ENCODE measurements at regions not wholly inside any gene's neighbourhood (a gene's known extent, or its start where the extent isn't known, plus 50 kb on each side); places are given as distances from the start of the nearest gene placed in this dataset.

- no peak for DNase-seq (ENCODE audit: low read depth, low spot score)
- no peaks in the 10 kb centered on the region for H3K36me3 ChIP-seq (ENCODE audit: control insufficient read depth in 1 of 2, insufficient read depth in 2 of 2, low read length in 2 of 2)
- no peak for ATAC-seq
- H3K27ac ChIP-seq (ENCODE audit: low read depth, low read length): no peak overlapping the region
- TF ChIP-seq, protein P1, sequence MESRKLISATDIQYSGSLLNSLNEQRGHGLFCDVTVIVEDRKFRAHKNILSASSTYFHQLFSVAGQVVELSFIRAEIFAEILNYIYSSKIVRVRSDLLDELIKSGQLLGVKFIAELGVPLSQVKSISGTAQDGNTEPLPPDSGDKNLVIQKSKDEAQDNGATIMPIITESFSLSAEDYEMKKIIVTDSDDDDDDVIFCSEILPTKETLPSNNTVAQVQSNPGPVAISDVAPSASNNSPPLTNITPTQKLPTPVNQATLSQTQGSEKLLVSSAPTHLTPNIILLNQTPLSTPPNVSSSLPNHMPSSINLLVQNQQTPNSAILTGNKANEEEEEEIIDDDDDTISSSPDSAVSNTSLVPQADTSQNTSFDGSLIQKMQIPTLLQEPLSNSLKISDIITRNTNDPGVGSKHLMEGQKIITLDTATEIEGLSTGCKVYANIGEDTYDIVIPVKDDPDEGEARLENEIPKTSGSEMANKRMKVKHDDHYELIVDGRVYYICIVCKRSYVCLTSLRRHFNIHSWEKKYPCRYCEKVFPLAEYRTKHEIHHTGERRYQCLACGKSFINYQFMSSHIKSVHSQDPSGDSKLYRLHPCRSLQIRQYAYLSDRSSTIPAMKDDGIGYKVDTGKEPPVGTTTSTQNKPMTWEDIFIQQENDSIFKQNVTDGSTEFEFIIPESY (IDR thresholded peaks at IDR 0.05; ENCODE audit: extremely low read depth, insufficient replicate concordance, low read length): no peak
- TF ChIP-seq TCF7L2 (IDR thresholded peaks at IDR 0.05; ENCODE audit: borderline replicate concordance, extremely low read depth, insufficient read depth, insufficient read length) (no peak), CBX3 (IDR thresholded peaks at IDR 0.05; ENCODE audit: low read depth) (no peak), ZNF274 (IDR thresholded peaks at IDR 0.05; ENCODE audit: low read depth, low read length) (no peak), YY1 (IDR thresholded peaks at IDR 0.05; ENCODE audit: extremely low read depth, insufficient replicate concordance, low read depth, low read length) (no peak), EZH2 (IDR thresholded peaks at IDR 0.05) (no peak), EGR1 (IDR thresholded peaks at IDR 0.05; ENCODE audit: low read depth) (no peak), ELF1 (IDR thresholded peaks at IDR 0.05; ENCODE audit: borderline replicate concordance, low read depth) (no peak), SIN3A (IDR thresholded peaks at IDR 0.05; ENCODE audit: low read depth) (no peak)
- TF ChIP-seq, protein P2, sequence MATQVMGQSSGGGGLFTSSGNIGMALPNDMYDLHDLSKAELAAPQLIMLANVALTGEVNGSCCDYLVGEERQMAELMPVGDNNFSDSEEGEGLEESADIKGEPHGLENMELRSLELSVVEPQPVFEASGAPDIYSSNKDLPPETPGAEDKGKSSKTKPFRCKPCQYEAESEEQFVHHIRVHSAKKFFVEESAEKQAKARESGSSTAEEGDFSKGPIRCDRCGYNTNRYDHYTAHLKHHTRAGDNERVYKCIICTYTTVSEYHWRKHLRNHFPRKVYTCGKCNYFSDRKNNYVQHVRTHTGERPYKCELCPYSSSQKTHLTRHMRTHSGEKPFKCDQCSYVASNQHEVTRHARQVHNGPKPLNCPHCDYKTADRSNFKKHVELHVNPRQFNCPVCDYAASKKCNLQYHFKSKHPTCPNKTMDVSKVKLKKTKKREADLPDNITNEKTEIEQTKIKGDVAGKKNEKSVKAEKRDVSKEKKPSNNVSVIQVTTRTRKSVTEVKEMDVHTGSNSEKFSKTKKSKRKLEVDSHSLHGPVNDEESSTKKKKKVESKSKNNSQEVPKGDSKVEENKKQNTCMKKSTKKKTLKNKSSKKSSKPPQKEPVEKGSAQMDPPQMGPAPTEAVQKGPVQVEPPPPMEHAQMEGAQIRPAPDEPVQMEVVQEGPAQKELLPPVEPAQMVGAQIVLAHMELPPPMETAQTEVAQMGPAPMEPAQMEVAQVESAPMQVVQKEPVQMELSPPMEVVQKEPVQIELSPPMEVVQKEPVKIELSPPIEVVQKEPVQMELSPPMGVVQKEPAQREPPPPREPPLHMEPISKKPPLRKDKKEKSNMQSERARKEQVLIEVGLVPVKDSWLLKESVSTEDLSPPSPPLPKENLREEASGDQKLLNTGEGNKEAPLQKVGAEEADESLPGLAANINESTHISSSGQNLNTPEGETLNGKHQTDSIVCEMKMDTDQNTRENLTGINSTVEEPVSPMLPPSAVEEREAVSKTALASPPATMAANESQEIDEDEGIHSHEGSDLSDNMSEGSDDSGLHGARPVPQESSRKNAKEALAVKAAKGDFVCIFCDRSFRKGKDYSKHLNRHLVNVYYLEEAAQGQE (IDR thresholded peaks at IDR 0.05; ENCODE audit: low read depth): no peak
- TF ChIP-seq, protein P3, sequence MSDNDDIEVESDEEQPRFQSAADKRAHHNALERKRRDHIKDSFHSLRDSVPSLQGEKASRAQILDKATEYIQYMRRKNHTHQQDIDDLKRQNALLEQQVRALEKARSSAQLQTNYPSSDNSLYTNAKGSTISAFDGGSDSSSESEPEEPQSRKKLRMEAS (IDR thresholded peaks at IDR 0.05): no peak
- no peak overlapping the region for H2AFZ ChIP-seq (ENCODE audit: low read depth, low read length, poor library complexity, severe bottlenecking)
- no peak overlapping the region for H3K4me2 ChIP-seq (ENCODE audit: low read length)
- no peaks in the 10 kb centered on the region for H3K9me2 ChIP-seq (ENCODE audit: insufficient read depth)
- no peak overlapping the region for H3K4me3 ChIP-seq (replicated peaks in 1 of 2; ENCODE audit: low read depth in 1 of 2, low read length in 2 of 2)
- H4K20me1 ChIP-seq (ENCODE audit: insufficient read depth): no peaks in the 10 kb centered on the region
- no TSS peak for BruUV-seq (replicated peaks)
- no peak overlapping the region for H3K9ac ChIP-seq (ENCODE audit: low read length)
- H3K27me3 ChIP-seq (ENCODE audit: insufficient read depth, low read length): no peaks in the 10 kb centered on the region
- no peaks in the 10 kb centered on the region for H3K4me1 ChIP-seq (ENCODE audit: control insufficient read depth in 1 of 2, insufficient read depth in 2 of 2, low read length in 2 of 2)
- intact Hi-C loops (cut with micrococcal nuclease): no loop called here
- no peaks in the 10 kb centered on the region for H3K79me2 ChIP-seq (ENCODE audit: insufficient read depth, low read length)
- H3K9me3 ChIP-seq (ENCODE audit: control insufficient read depth in 1 of 2, insufficient read depth in 1 of 2, low read depth in 1 of 2, low read length in 2 of 2): peaks cover 0 to 10% of the 10 kb centered on the region in 2 experiments; a peak in 1 of 4 replicates
- ChIA-PET CTCF (no interaction called here), POLR2A (interaction anchor here (0.8 kb wide), 1 partner anchor 85 kb away, joined by 3 read pairs; no protein-coding TSS in a partner anchor), RAD21 (ENCODE audit: low non-redundant PET in 1 of 2, low total read pairs in 2 of 2, uncharacterized antibody in 2 of 2, unreplicated experiment in 2 of 2) (no interaction called here)
Measured at GRCh38 chr2:121160366-121160765, 124.6 kb downstream of the TFCP2L1 start.
